Activated CD8-positive, alpha-beta T cell treated with anti-CD3 and anti-CD28 coated beads, Interleukin-2, amount 10 ng/mL, durations not matched to agents 7 days and 5 days (primary cell): ENCODE measurements at regions not wholly inside any gene's neighbourhood (a gene's known extent, or its start where the extent isn't known, plus 50 kb on each side); places are given as distances from the start of the nearest gene placed in this dataset.

Source experiments
- ATAC-seq: fragments of 150-1000 bp; cut with Tn5 transposase; one replicate; pipeline ENCODE4 v1.10.0; 2021; ENCODE audit warnings: moderate library complexity
- CTCF ChIA-PET: fragments of 350-600 bp; sonication (Branson Sonifier 250); formaldehyde crosslinking; loops from one replicate; lab custom pipeline; 2021; ENCODE audit warnings: antibody characterized with exemption; lab: Charles Lee
- POLR2A ChIA-PET: fragments of 350-600 bp; sonication (Branson Sonifier 250); formaldehyde crosslinking; loops from one replicate; lab custom pipeline; 2021; ENCODE audit warnings: antibody characterized with exemption; lab: Charles Lee
- DNase-seq: peaks from one replicate; pipeline ENCODE4 v3.0.0-alpha.2; 2020
- H3K27ac Mint-ChIP-seq: one replicate; pipeline ENCODE4 v1.8.0; 2021; ENCODE audit warnings: mild to moderate bottlenecking, mixed read lengths
- H3K27me3 Mint-ChIP-seq: one replicate; pipeline ENCODE4 v1.8.0; 2021; ENCODE audit warnings: low read depth, mixed read lengths
- H3K36me3 Mint-ChIP-seq: one replicate; pipeline ENCODE4 v1.8.0; 2021; ENCODE audit warnings: low read depth, mixed read lengths
- H3K4me1 Mint-ChIP-seq: one replicate; pipeline ENCODE4 v1.8.0; 2021; ENCODE audit warnings: low read depth, mixed read lengths
- H3K4me3 Mint-ChIP-seq: one replicate; pipeline ENCODE4 v1.8.0; 2021; ENCODE audit warnings: mild to moderate bottlenecking, mixed read lengths
- H3K9me3 Mint-ChIP-seq: one replicate; pipeline ENCODE4 v1.8.0; 2022; ENCODE audit warnings: mixed read lengths; ENCODE audit not compliant: insufficient read depth

- POLR2A ChIA-PET = no interaction called here
- no peak overlapping the region for H3K4me3 Mint-ChIP-seq
- H3K9me3 Mint-ChIP-seq = no peaks in the 10 kb centered on the region
- CTCF ChIA-PET = no interaction called here
- no peak for DNase-seq
- H3K36me3 Mint-ChIP-seq = no peaks in the 10 kb centered on the region
- no peak overlapping the region for H3K27ac Mint-ChIP-seq
- no peaks in the 10 kb centered on the region for H3K27me3 Mint-ChIP-seq
- no peak for ATAC-seq
- no peaks in the 10 kb centered on the region for H3K4me1 Mint-ChIP-seq
Observed at GRCh38 chr4:18645351-18645750, 623.8 kb upstream of the LCORL start.

DNA sequence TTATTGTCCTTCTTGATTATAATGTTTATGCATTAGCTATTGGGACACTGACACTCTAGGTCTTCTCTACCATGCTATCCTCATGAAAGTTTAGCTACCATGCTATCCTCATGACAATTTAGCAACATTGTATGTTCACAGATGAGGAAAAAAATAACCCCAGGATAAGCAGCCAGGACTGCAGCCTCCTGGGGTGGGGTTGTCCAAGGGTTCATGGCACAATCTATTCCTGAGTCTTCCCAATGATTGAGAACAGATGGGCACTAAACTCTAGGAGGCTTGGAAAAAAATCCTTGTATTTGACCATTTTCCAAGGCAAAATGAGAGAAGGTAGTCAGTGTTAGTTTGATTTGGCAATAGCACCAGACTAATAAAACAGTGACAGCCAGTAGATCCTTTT, 619.8 kb upstream of the LCORL start:
- H3K9me3 Mint-ChIP-seq = no peaks in the 10 kb centered on the region
- H3K27me3 Mint-ChIP-seq = no peaks in the 10 kb centered on the region
- no peaks in the 10 kb centered on the region for H3K36me3 Mint-ChIP-seq
- ChIA-PET CTCF (no interaction called here), POLR2A (no interaction called here)
- DNase-seq = no peak
- no peak overlapping the region for H3K27ac Mint-ChIP-seq
- H3K4me3 Mint-ChIP-seq = no peak overlapping the region
- H3K4me1 Mint-ChIP-seq = no peaks in the 10 kb centered on the region
- no peak for ATAC-seq

DNA sequence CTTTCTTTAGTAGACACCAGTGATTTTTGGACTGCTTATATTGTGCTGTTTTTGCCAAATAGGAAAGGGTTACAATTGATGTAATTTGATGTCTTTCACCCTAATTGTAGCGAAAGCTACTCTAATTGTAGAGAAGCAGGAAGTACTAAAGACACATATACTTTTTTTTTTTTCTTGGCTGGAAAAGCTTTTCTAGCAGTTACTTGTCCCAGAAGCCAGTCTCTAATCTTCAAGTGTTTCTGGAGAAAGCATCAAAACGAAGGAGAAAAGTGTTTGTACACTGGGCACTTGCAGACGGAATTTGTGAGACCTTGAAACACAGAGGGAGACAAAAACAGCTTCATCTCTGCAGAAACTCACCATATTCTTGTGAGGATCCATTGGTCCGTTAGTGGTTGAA, 616.5 kb upstream of the LCORL start:
- ATAC-seq = no peak
- H3K4me1 Mint-ChIP-seq = no peaks in the 10 kb centered on the region
- H3K27me3 Mint-ChIP-seq = no peaks in the 10 kb centered on the region
- H3K36me3 Mint-ChIP-seq = no peaks in the 10 kb centered on the region
- no peak overlapping the region for H3K4me3 Mint-ChIP-seq
- POLR2A ChIA-PET = no interaction called here
- no peaks in the 10 kb centered on the region for H3K9me3 Mint-ChIP-seq
- CTCF ChIA-PET = no interaction called here
- DNase-seq = no peak
- H3K27ac Mint-ChIP-seq = no peak overlapping the region

DNA sequence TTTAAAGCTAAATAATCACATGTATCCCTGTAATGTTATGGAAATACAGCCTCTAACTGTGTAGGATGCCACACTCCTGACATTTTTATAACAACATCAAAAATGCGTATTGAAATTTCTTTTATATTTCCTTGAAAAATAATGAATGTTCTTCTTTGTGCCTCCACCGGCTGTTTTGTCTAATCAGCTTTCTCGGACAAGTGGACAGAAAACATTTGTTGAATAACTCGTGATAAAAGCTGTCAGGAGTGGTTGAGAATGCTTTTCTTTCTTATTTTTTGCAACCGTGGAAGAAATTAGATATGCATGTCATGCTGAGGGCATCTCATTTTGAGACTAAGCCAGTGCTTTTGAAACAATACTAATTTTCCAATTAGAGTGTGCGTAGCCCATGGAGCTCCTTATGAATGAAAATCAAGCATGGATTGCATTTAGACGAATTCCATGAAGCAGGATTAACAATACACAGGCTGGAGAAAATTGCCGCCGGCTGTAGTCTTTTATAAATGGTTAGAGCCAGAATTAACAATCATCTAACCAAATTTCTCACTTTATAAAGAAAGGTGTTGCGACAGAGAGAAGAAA, 614.5 kb upstream of the LCORL start:
- CTCF ChIA-PET = no interaction called here
- Mint-ChIP-seq H3K4me3 (no peak overlapping the region), H3K36me3 (no peaks in the 10 kb centered on the region), H3K9me3 (no peaks in the 10 kb centered on the region), H3K27ac (no peak overlapping the region), H3K4me1 (no peaks in the 10 kb centered on the region), H3K27me3 (no peaks in the 10 kb centered on the region)
- POLR2A ChIA-PET = no interaction called here
- no peak for ATAC-seq
- no peak for DNase-seq

- DNase-seq = no peak
- H3K27me3 Mint-ChIP-seq = no peaks in the 10 kb centered on the region
- ChIA-PET POLR2A (no interaction called here), CTCF (no interaction called here)
- no peaks in the 10 kb centered on the region for H3K36me3 Mint-ChIP-seq
- H3K4me1 Mint-ChIP-seq = no peaks in the 10 kb centered on the region
- ATAC-seq = no peak
- H3K4me3 Mint-ChIP-seq = no peak overlapping the region
- H3K9me3 Mint-ChIP-seq = no peaks in the 10 kb centered on the region
- no peak overlapping the region for H3K27ac Mint-ChIP-seq
Observed at GRCh38 chr4:18635531-18635930, 614.0 kb upstream of the LCORL start.

GRCh38 chr4:18631586-18631985, 610.0 kb upstream of the LCORL start:
- POLR2A ChIA-PET = no interaction called here
- Mint-ChIP-seq H3K36me3 (no peaks in the 10 kb centered on the region), H3K9me3 (no peaks in the 10 kb centered on the region), H3K27ac (no peak overlapping the region), H3K4me1 (no peaks in the 10 kb centered on the region), H3K27me3 (no peaks in the 10 kb centered on the region), H3K4me3 (no peak overlapping the region)
- no peak for ATAC-seq
- DNase-seq = no peak
- CTCF ChIA-PET = no interaction called here

DNA sequence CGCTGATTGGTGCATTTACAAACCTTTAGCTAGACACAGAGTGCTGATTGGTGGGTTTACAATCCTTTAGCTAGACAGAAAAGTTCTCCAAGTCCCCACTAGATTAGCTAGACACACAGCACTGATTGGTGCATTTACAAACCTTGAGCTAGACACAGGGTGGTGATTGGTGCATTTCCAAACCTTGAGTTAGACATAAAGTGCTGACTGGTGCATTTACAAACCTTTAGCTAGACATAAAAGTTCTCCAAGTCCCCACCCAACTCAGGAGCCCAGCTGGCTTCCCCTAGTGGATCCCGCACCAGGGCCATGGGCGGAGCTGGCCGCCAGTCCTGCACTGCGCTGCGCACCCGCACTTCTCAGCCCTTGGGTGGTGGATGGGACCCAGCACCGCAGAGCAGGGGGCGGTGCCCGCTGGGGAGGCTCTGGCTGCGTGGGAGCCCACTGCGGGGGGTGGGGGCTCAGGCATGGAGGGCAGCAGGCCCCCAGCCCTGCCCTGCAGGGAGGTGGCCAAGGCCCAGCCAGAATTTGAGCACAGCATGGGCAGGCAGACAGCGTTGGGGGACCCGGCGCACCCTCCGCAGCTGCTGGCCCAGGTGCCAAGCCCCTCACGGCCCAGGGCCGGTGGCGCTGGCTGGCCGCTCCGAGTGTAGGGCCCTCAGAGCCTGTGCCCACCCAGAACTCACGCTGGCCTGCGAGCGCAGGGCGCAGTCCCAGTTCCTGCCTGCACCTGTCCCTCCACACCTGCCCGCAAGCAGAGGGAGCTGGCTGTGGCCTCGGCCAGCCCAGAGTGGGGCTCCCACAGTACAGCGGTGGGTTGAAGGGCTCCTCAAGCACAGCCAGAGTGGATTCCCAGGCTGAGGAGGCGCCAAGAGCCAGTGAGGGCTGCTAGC, 608.9 kb upstream of the LCORL start:
- ChIA-PET CTCF (no interaction called here), POLR2A (no interaction called here)
- Mint-ChIP-seq H3K27ac (no peak overlapping the region), H3K27me3 (no peaks in the 10 kb centered on the region), H3K4me3 (no peak overlapping the region), H3K9me3 (no peaks in the 10 kb centered on the region), H3K4me1 (no peaks in the 10 kb centered on the region), H3K36me3 (no peaks in the 10 kb centered on the region)
- no peak for ATAC-seq
- no peak for DNase-seq

GRCh38 chr4:18627447-18628005, 606.0 kb upstream of the LCORL start:
- H3K27me3 Mint-ChIP-seq = no peaks in the 10 kb centered on the region
- ChIA-PET CTCF (no interaction called here), POLR2A (no interaction called here)
- ATAC-seq (no peak), DNase-seq (no peak)
- H3K4me3 Mint-ChIP-seq = no peak overlapping the region
- no peak overlapping the region for H3K27ac Mint-ChIP-seq
- no peaks in the 10 kb centered on the region for H3K9me3 Mint-ChIP-seq
- H3K36me3 Mint-ChIP-seq = no peaks in the 10 kb centered on the region
- H3K4me1 Mint-ChIP-seq = no peaks in the 10 kb centered on the region

DNA sequence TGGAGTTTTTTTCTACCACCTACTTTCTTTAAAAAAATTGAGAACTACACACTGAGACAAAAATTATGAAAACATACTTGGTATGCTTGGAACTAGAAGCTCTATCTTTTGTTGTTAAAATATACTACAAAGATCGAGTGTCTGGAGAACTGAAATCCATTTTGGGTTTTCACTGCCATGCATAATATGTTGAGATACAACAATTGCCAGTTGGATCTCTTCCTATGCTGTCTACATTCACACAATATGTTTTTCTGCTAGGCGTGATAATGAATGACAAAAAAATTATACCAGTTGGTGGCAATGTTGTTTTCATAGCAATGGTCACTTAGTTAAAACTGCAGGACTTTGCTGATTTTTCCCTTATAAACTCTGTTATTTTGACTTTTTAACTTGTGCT, 605.4 kb upstream of the LCORL start:
- ATAC-seq (no peak), DNase-seq (no peak)
- H3K27ac Mint-ChIP-seq = no peak overlapping the region
- no peaks in the 10 kb centered on the region for H3K27me3 Mint-ChIP-seq
- ChIA-PET POLR2A (no interaction called here), CTCF (no interaction called here)
- no peaks in the 10 kb centered on the region for H3K9me3 Mint-ChIP-seq
- H3K4me3 Mint-ChIP-seq = no peak overlapping the region
- no peaks in the 10 kb centered on the region for H3K36me3 Mint-ChIP-seq
- no peaks in the 10 kb centered on the region for H3K4me1 Mint-ChIP-seq

GRCh38 chr4:18626366-18626765, 604.8 kb upstream of the LCORL start:
- Mint-ChIP-seq H3K36me3 (no peaks in the 10 kb centered on the region), H3K4me3 (no peak overlapping the region), H3K27ac (no peak overlapping the region), H3K27me3 (no peaks in the 10 kb centered on the region), H3K4me1 (no peaks in the 10 kb centered on the region), H3K9me3 (no peaks in the 10 kb centered on the region)
- ATAC-seq = no peak
- CTCF ChIA-PET = no interaction called here
- POLR2A ChIA-PET = no interaction called here
- no peak for DNase-seq

DNA sequence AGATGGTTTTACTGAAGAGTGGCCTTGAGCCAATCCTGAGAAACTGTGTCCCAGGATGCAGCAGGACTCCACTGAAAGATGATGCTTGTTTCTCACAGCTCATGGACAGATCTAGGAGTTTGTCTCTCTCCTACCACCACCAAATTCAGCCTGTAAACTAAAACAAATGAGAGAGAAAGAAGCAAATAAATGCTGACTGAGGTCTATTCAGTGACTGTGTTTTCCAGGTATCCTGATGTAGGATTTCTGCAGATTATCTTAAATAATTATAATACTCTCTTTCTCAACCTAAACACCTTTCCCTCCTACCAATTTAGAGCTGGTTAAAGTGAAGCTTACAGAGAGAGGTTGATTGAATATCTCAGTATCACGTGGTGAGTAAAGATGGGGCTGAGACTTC, 599.6 kb upstream of the LCORL start:
- H3K4me3 Mint-ChIP-seq = no peak overlapping the region

GRCh38 chr4:18616720-18617119, 595.2 kb upstream of the LCORL start:
- ChIA-PET CTCF (no interaction called here), POLR2A (no interaction called here)
- H3K9me3 Mint-ChIP-seq = no peaks in the 10 kb centered on the region
- no peaks in the 10 kb centered on the region for H3K36me3 Mint-ChIP-seq
- ATAC-seq (no peak), DNase-seq (no peak)
- H3K27ac Mint-ChIP-seq = no peak overlapping the region
- H3K4me3 Mint-ChIP-seq = no peak overlapping the region
- H3K27me3 Mint-ChIP-seq = no peaks in the 10 kb centered on the region
- no peaks in the 10 kb centered on the region for H3K4me1 Mint-ChIP-seq

More for the DNA sequence above, 599.6 kb upstream of the LCORL start:
- Mint-ChIP-seq H3K27ac (no peak overlapping the region), H3K36me3 (no peaks in the 10 kb centered on the region), H3K9me3 (no peaks in the 10 kb centered on the region), H3K4me1 (no peaks in the 10 kb centered on the region), H3K27me3 (no peaks in the 10 kb centered on the region)
- CTCF ChIA-PET = no interaction called here
- ATAC-seq (no peak), DNase-seq (no peak)
- POLR2A ChIA-PET = no interaction called here
